ENCODE measurements at regions not wholly inside any gene's neighbourhood (a gene's known extent, or its start where the extent isn't known, plus 50 kb on each side); places are given as distances from the start of the nearest gene placed in this dataset.

GRCh38 chr4:17397611-17398010, 114.3 kb downstream of the QDPR start:
- no peaks in the 10 kb centered on the region for H3K27me3 ChIP-seq (ENCODE audit: insufficient read depth)
- H3K27ac Mint-ChIP-seq: no peak overlapping the region
- no peak overlapping the region for H3K4me2 ChIP-seq
- H3K4me1 ChIP-seq (ENCODE audit: insufficient read depth): no peaks in the 10 kb centered on the region
- no peaks in the 10 kb centered on the region for H3K36me3 Mint-ChIP-seq (ENCODE audit: low read depth)
- no peak overlapping the region for H2AFZ ChIP-seq
- no peaks in the 10 kb centered on the region for H3K36me3 ChIP-seq (ENCODE audit: insufficient read depth)
- no peaks in the 10 kb centered on the region for H4K20me1 ChIP-seq (replicated peaks; ENCODE audit: insufficient read depth)
- no peak overlapping the region for H3K4me3 Mint-ChIP-seq
- no peak overlapping the region for H3K4me3 ChIP-seq
- no peaks in the 10 kb centered on the region for H3K79me2 ChIP-seq (replicated peaks; ENCODE audit: insufficient read depth)
- no peaks in the 10 kb centered on the region for H3F3A ChIP-seq (replicated peaks; ENCODE audit: low read depth)
- H3K27me3 Mint-ChIP-seq (ENCODE audit: insufficient read depth, low read depth, poor library complexity): no peaks in the 10 kb centered on the region
- TF ChIP-seq CREB1 (CRISPR knock-in tag; IDR thresholded peaks at IDR 0.05; ENCODE audit: low read depth): no peak
- no peak for TF ChIP-seq NANOG (IDR thresholded peaks at IDR 0.05; ENCODE audit: borderline replicate concordance)
- H3K4me1 Mint-ChIP-seq: no peaks in the 10 kb centered on the region
- no peaks in the 10 kb centered on the region; the same call in 2 of the 3 replicates for H3K9me3 Mint-ChIP-seq
- ATAC-seq (no peak), DNase-seq (ENCODE audit: low spot score) (no peak)
- no peak overlapping the region for H3K27ac ChIP-seq (ENCODE audit: low read depth)
- H3K9me2 ChIP-seq (ENCODE audit: insufficient read depth): peaks cover 5% of the 10 kb centered on the region; the same call in 1 of the 2 replicates

DNA sequence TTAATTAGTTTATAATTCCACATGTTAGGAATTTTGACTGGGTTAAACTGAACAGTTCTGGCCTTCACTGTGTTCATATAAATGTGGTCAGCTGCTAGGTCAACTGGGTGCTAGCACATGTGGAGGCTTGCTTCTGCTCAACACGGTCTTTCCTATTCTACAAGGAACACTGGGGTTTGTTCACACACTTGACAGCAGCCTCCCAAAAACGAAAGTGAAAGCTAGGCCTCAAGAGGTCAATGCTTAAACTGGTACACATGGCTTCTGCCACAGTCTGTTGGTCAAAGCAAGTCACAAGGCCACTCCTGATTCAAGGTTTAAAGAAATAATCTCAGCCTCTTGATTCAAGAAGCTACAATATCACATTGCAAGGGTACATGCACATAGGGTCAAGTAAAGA, 126.5 kb downstream of the QDPR start:
- Histone ChIP-seq H3K4me3 (no peak overlapping the region), H3K36me3 (ENCODE audit: insufficient read depth) (no peaks in the 10 kb centered on the region), H3K27me3 (ENCODE audit: insufficient read depth) (no peaks in the 10 kb centered on the region), H2AFZ (no peak overlapping the region), H3F3A (replicated peaks; ENCODE audit: low read depth) (no peaks in the 10 kb centered on the region), H3K9me2 (ENCODE audit: insufficient read depth) (no peaks in the 10 kb centered on the region), H3K4me1 (ENCODE audit: insufficient read depth) (no peaks in the 10 kb centered on the region), H3K4me2 (no peak overlapping the region), H3K27ac (ENCODE audit: low read depth) (no peak overlapping the region), H4K20me1 (replicated peaks; ENCODE audit: insufficient read depth) (no peaks in the 10 kb centered on the region), H3K79me2 (replicated peaks; ENCODE audit: insufficient read depth) (no peaks in the 10 kb centered on the region)
- Mint-ChIP-seq H3K27me3 (ENCODE audit: insufficient read depth, low read depth, poor library complexity) (no peaks in the 10 kb centered on the region), H3K27ac (no peak overlapping the region), H3K4me1 (no peaks in the 10 kb centered on the region), H3K36me3 (ENCODE audit: low read depth) (no peaks in the 10 kb centered on the region), H3K9me3 (no peaks in the 10 kb centered on the region), H3K4me3 (no peak overlapping the region)
- no peak for DNase-seq (ENCODE audit: low spot score)
- no peak for ATAC-seq
- TF ChIP-seq, protein P1, sequence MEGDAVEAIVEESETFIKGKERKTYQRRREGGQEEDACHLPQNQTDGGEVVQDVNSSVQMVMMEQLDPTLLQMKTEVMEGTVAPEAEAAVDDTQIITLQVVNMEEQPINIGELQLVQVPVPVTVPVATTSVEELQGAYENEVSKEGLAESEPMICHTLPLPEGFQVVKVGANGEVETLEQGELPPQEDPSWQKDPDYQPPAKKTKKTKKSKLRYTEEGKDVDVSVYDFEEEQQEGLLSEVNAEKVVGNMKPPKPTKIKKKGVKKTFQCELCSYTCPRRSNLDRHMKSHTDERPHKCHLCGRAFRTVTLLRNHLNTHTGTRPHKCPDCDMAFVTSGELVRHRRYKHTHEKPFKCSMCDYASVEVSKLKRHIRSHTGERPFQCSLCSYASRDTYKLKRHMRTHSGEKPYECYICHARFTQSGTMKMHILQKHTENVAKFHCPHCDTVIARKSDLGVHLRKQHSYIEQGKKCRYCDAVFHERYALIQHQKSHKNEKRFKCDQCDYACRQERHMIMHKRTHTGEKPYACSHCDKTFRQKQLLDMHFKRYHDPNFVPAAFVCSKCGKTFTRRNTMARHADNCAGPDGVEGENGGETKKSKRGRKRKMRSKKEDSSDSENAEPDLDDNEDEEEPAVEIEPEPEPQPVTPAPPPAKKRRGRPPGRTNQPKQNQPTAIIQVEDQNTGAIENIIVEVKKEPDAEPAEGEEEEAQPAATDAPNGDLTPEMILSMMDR (conservative IDR thresholded peaks at IDR 0.05; ENCODE audit: low read depth in 2 of 2): no peak
- TF ChIP-seq ZNF114 (CRISPR knock-in tag; IDR thresholded peaks at IDR 0.05) (no peak), EZH2 (IDR thresholded peaks at IDR 0.05; ENCODE audit: low read depth, unreplicated experiment) (no peak), EZH2phosphoT487 (IDR thresholded peaks at IDR 0.05; ENCODE audit: unreplicated experiment) (no peak), NANOG (IDR thresholded peaks at IDR 0.05; ENCODE audit: borderline replicate concordance) (no peak), ZNF462 (CRISPR knock-in tag; IDR thresholded peaks at IDR 0.05) (no peak), CREB1 (CRISPR knock-in tag; IDR thresholded peaks at IDR 0.05; ENCODE audit: low read depth) (no peak), JUNB (IDR thresholded peaks at IDR 0.05; ENCODE audit: unreplicated experiment) (no peak), ZNF331 (CRISPR knock-in tag; IDR thresholded peaks at IDR 0.05; ENCODE audit: low read depth) (no peak), STAT1 (IDR thresholded peaks at IDR 0.05; ENCODE audit: unreplicated experiment) (no peak), POLR2AphosphoS5 (IDR thresholded peaks at IDR 0.05; ENCODE audit: low read depth) (no peak)
- TF ChIP-seq, protein P2, sequence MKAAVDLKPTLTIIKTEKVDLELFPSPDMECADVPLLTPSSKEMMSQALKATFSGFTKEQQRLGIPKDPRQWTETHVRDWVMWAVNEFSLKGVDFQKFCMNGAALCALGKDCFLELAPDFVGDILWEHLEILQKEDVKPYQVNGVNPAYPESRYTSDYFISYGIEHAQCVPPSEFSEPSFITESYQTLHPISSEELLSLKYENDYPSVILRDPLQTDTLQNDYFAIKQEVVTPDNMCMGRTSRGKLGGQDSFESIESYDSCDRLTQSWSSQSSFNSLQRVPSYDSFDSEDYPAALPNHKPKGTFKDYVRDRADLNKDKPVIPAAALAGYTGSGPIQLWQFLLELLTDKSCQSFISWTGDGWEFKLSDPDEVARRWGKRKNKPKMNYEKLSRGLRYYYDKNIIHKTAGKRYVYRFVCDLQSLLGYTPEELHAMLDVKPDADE (IDR thresholded peaks at IDR 0.05): no peak

Measured in GM23338 (cell line).